HG03064 (cell line): ENCODE measurements at regions not wholly inside any gene's neighbourhood (a gene's known extent, or its start where the extent isn't known, plus 50 kb on each side); places are given as distances from the start of the nearest gene placed in this dataset.

Source experiments
- ATAC-seq: cut with Tn5 transposase; IDR thresholded peaks from one replicate; pipeline ENCODE4 v1.9.1; 2021; ENCODE audit warnings: low read depth; ENCODE audit not compliant: unreplicated experiment

GRCh38 chr13:89738072-89738471, 1609.4 kb upstream of the MIR17HG start:
- no peak for ATAC-seq

- ATAC-seq: no peak
Measured at GRCh38 chr13:89740994-89741685, 1606.3 kb upstream of the MIR17HG start.

- no peak for ATAC-seq
Measured at GRCh38 chr13:89746554-89746953, 1600.9 kb upstream of the MIR17HG start.

- no peak for ATAC-seq
Measured at GRCh38 chr13:89748716-89749115, 1598.8 kb upstream of the MIR17HG start.

GRCh38 chr13:89749888-89750287, 1597.6 kb upstream of the MIR17HG start:
- ATAC-seq: no peak

- ATAC-seq: no peak
Measured at GRCh38 chr13:89750371-89750770, 1597.1 kb upstream of the MIR17HG start.

- no peak for ATAC-seq
Measured at GRCh38 chr13:89751432-89751930, 1596.0 kb upstream of the MIR17HG start.

- no peak for ATAC-seq
Measured at GRCh38 chr13:89752394-89752793, 1595.1 kb upstream of the MIR17HG start.

GRCh38 chr13:89755729-89756492, 1591.6 kb upstream of the MIR17HG start:
- ATAC-seq: no peak

- no peak for ATAC-seq
Measured at GRCh38 chr13:89763005-89763404, 1584.5 kb upstream of the MIR17HG start.

- no peak for ATAC-seq
Measured at GRCh38 chr13:89783221-89783755, 1564.2 kb upstream of the MIR17HG start.

GRCh38 chr13:89784161-89784809, 1563.2 kb upstream of the MIR17HG start:
- no peak for ATAC-seq

- ATAC-seq: no peak
Measured at GRCh38 chr13:89786531-89786930, 1561.0 kb upstream of the MIR17HG start.

- no peak for ATAC-seq
Measured at GRCh38 chr13:89790696-89791095, 1556.8 kb upstream of the MIR17HG start.

- no peak for ATAC-seq
Measured at GRCh38 chr13:89791971-89792630, 1555.4 kb upstream of the MIR17HG start.

- ATAC-seq: no peak
Measured at GRCh38 chr13:89796196-89796595, 1551.3 kb upstream of the MIR17HG start.

GRCh38 chr13:89803839-89804238, 1543.6 kb upstream of the MIR17HG start:
- no peak for ATAC-seq

GRCh38 chr13:89806594-89806993, 1540.9 kb upstream of the MIR17HG start:
- no peak for ATAC-seq

- ATAC-seq: no peak
Measured at GRCh38 chr13:89812856-89813255, 1534.6 kb upstream of the MIR17HG start.

GRCh38 chr13:89816404-89816803, 1531.1 kb upstream of the MIR17HG start:
- no peak for ATAC-seq

- no peak for ATAC-seq
Measured at GRCh38 chr13:89822467-89822866, 1525.0 kb upstream of the MIR17HG start.
